ENCODE measurements at regions not wholly inside any gene's neighbourhood (a gene's known extent, or its start where the extent isn't known, plus 50 kb on each side); places are given as distances from the start of the nearest gene placed in this dataset.

- Histone ChIP-seq H3K56ac (ENCODE audit: insufficient read length, low read depth, low read length) (no peak overlapping the region), H3K9me3 (ENCODE audit: control insufficient read depth, low read depth, low read length) (no peaks in the 10 kb centered on the region), H2BK15ac (ENCODE audit: low read depth, low read length) (no peak overlapping the region), H3K4ac (ENCODE audit: low read depth, low read length) (no peak overlapping the region), H4K20me1 (ENCODE audit: control insufficient read depth, insufficient read depth, insufficient read length) (no peaks in the 10 kb centered on the region), H3K23ac (ENCODE audit: insufficient read length, low read depth, low read length) (no peak overlapping the region), H4K91ac (ENCODE audit: insufficient read length, low read depth, low read length) (no peak overlapping the region), H3K4me2 (ENCODE audit: insufficient read depth, insufficient read length, low read length) (no peak overlapping the region), H3K23me2 (ENCODE audit: insufficient read length, low read depth, low read length, poor library complexity, severe bottlenecking) (no peaks in the 10 kb centered on the region), H3K27ac (ENCODE audit: insufficient read length, low read depth, low read length) (no peak overlapping the region), H3T11ph (ENCODE audit: low read length) (no peak overlapping the region), H3K27me3 (ENCODE audit: insufficient read depth, low read length) (no peaks in the 10 kb centered on the region), H3K4me1 (ENCODE audit: insufficient read depth, low read length) (no peaks in the 10 kb centered on the region), H3K18ac (ENCODE audit: insufficient read length, low read depth, low read length) (no peak overlapping the region), H2AK5ac (ENCODE audit: insufficient read length, low read length) (no peak overlapping the region), H2BK5ac (ENCODE audit: insufficient read length, low read length) (no peak overlapping the region), H3K9ac (ENCODE audit: extremely low read depth, insufficient read length, low read length) (no peak overlapping the region), H4K5ac (ENCODE audit: insufficient read length, low read depth, low read length) (no peak overlapping the region), H2BK12ac (ENCODE audit: insufficient read length, low read depth, low read length) (no peak overlapping the region), H2BK120ac (ENCODE audit: low read depth, low read length, poor library complexity, severe bottlenecking) (no peak overlapping the region), H2AFZ (ENCODE audit: low read length) (no peak overlapping the region), H4K8ac (replicated peaks; ENCODE audit: insufficient read length, low read depth, low read length) (no peak overlapping the region), H2BK20ac (ENCODE audit: low read depth, low read length, poor library complexity, severe bottlenecking) (no peak overlapping the region), H3K79me1 (ENCODE audit: insufficient read depth, low read depth, low read length, poor library complexity, severe bottlenecking) (no peaks in the 10 kb centered on the region), H3K14ac (ENCODE audit: insufficient read depth, low read length) (no peak overlapping the region), H3K79me2 (ENCODE audit: insufficient read depth, low read length) (no peaks in the 10 kb centered on the region)
- H3K4me1 Mint-ChIP-seq: peaks cover 5 to 8% of the 10 kb centered on the region in 2 experiments
- DNase-seq: no peak
- H3K36me3 Mint-ChIP-seq (ENCODE audit: insufficient read depth in 1 of 3, low read depth in 3 of 3): peaks cover 13 to 23% (median 17%) of the 10 kb centered on the region in 3 experiments
- no peak for TF ChIP-seq CTCF (conservative IDR thresholded peaks at IDR 0.05)
- no peaks in the 10 kb centered on the region for H3K27me3 Mint-ChIP-seq (ENCODE audit: low read depth)
- no CpG with 5 or more reads among the region's 3 CpGs for WGBS (ENCODE audit: extremely low coverage, insufficient read length, low lambda C conversion rate)
- no peak overlapping the region for H3K4me3 Mint-ChIP-seq
- H3K9me3 Mint-ChIP-seq: peaks cover 21 to 24% of the 10 kb centered on the region in 2 experiments
- no peak overlapping the region for H3K27ac Mint-ChIP-seq
These were observed 71.4 kb upstream of the SPOPL start for GRCh38 chr2:138430181-138430580.

Measured in H9 (cell line).